ENCODE measurements at regions not wholly inside any gene's neighbourhood (a gene's known extent, or its start where the extent isn't known, plus 50 kb on each side); places are given as distances from the start of the nearest gene placed in this dataset.
"Not testable (repeated sequence)": the region's sequence is repeated elsewhere in the genome, so short reads cannot be mapped to it uniquely, and the experiment has no call there.

GRCh38 chr9:109996936-109997580 lies 210.9 kb downstream of the C9orf152 start:
- POLR2A ChIA-PET = no interaction called here
- FAIRE-seq = no peak
- dilution Hi-C loops (cut with MboI; ENCODE audit: extremely low pct_ligation_motif_present, low sequenced_read_pairs) = no loop called here

GRCh38 chr9:109997682-109998081 lies 210.3 kb downstream of the C9orf152 start:
- dilution Hi-C loops (cut with MboI; ENCODE audit: extremely low pct_ligation_motif_present, low sequenced_read_pairs) = no loop called here
- POLR2A ChIA-PET = no interaction called here
- TF ChIP-seq GATA2 (IDR thresholded peaks at IDR 0.05; ENCODE audit: insufficient read depth, insufficient read length, low read depth, low read length) = no peak

More at GRCh38 chr9:109996936-109997580, 210.9 kb downstream of the C9orf152 start:
- no TSS peak for BruUV-seq (replicated peaks)
- CTCF ChIA-PET = interaction anchor here (1.0 to 1.1 kb wide), 2 partner anchors 10 to 74 kb away, joined by 3 to 6 read pairs; no protein-coding TSS in a partner anchor
- no peaks in the 10 kb centered on the region for H3K27me3 ChIP-seq (ENCODE audit: control insufficient read depth in 2 of 2, insufficient read depth in 2 of 2, low read length in 2 of 2)
- no peaks in the 10 kb centered on the region for H3K9me3 ChIP-seq (replicated peaks; ENCODE audit: control insufficient read depth, insufficient read depth, low read length)
- no peaks in the 10 kb centered on the region for H4K20me1 ChIP-seq (replicated peaks; ENCODE audit: control insufficient read depth, extremely low read depth, insufficient read depth, low read length)
- H3K4me1 ChIP-seq (ENCODE audit: control insufficient read depth, extremely low read depth, insufficient read depth, low read length) = peaks cover 4% of the 10 kb centered on the region
- no peak overlapping the region for H3K9ac ChIP-seq (replicated peaks; ENCODE audit: extremely low read depth, insufficient read depth, low read length)
- H2AFZ ChIP-seq (ENCODE audit: low read depth, low read length) = no peak overlapping the region
- intact Hi-C loops (cut with micrococcal nuclease) = no loop called here
- no peak for DNase-seq (ENCODE audit: low read depth, low spot score)
- no peak overlapping the region for H3K4me3 ChIP-seq (replicated peaks in 1 of 3; ENCODE audit: insufficient read depth in 1 of 3, low read depth in 1 of 3, low read length in 3 of 3)
- no peaks in the 10 kb centered on the region for H3K9me1 ChIP-seq (replicated peaks; ENCODE audit: control insufficient read depth, extremely low read depth, insufficient read depth, low read length)
- no peak overlapping the region for H3K27ac ChIP-seq (ENCODE audit: insufficient read depth, low read depth, low read length)
- H3K36me3 ChIP-seq (ENCODE audit: control insufficient read depth in 2 of 2, extremely low read depth in 1 of 2, insufficient read depth in 2 of 2, low read length in 2 of 2) = no peaks in the 10 kb centered on the region
- no peak overlapping the region for H3K4me2 ChIP-seq (ENCODE audit: insufficient read depth, low read length)
- no peaks in the 10 kb centered on the region for H3K79me2 ChIP-seq (ENCODE audit: control insufficient read depth, insufficient read depth, low read length)
- no peak for TF ChIP-seq EZH2 (IDR thresholded peaks at IDR 0.05; ENCODE audit: borderline replicate concordance, low read depth, low read length, severe bottlenecking)

GRCh38 chr9:110005521-110005920 lies 202.4 kb downstream of the C9orf152 start:
- BruUV-seq (replicated peaks); H3K4me3 ChIP-seq (replicated peaks in 1 of 3; ENCODE audit: insufficient read depth in 1 of 3, low read depth in 1 of 3, low read length in 3 of 3); DNase-seq (ENCODE audit: low read depth, low spot score); dilution Hi-C loops (cut with MboI; ENCODE audit: extremely low pct_ligation_motif_present, low sequenced_read_pairs); FAIRE-seq; H3K79me2 ChIP-seq (ENCODE audit: control insufficient read depth, insufficient read depth, low read length); H3K27ac ChIP-seq (ENCODE audit: insufficient read depth, low read depth, low read length); H3K4me1 ChIP-seq (ENCODE audit: control insufficient read depth, extremely low read depth, insufficient read depth, low read length); H3K9ac ChIP-seq (replicated peaks; ENCODE audit: extremely low read depth, insufficient read depth, low read length); POLR2A ChIA-PET; H3K9me3 ChIP-seq (replicated peaks; ENCODE audit: control insufficient read depth, insufficient read depth, low read length); H3K4me2 ChIP-seq (ENCODE audit: insufficient read depth, low read length); H3K36me3 ChIP-seq (ENCODE audit: control insufficient read depth in 2 of 2, extremely low read depth in 1 of 2, insufficient read depth in 2 of 2, low read length in 2 of 2); H3K27me3 ChIP-seq (ENCODE audit: control insufficient read depth in 2 of 2, insufficient read depth in 2 of 2, low read length in 2 of 2); H4K20me1 ChIP-seq (replicated peaks; ENCODE audit: control insufficient read depth, extremely low read depth, insufficient read depth, low read length); intact Hi-C loops (cut with micrococcal nuclease); H2AFZ ChIP-seq (ENCODE audit: low read depth, low read length); H3K9me1 ChIP-seq (replicated peaks; ENCODE audit: control insufficient read depth, extremely low read depth, insufficient read depth, low read length): not testable (repeated sequence)
- CTCF ChIA-PET = interaction anchor here (1.5 to 1.9 kb wide), 2 partner anchors 14 to 26 kb away, joined by 3 to 4 read pairs; no protein-coding TSS in a partner anchor

More at GRCh38 chr9:109997682-109998081, 210.3 kb downstream of the C9orf152 start:
- DNase-seq (ENCODE audit: low read depth, low spot score) (no peak), FAIRE-seq (no peak)
- Histone ChIP-seq H3K9me1 (replicated peaks; ENCODE audit: control insufficient read depth, extremely low read depth, insufficient read depth, low read length) (no peaks in the 10 kb centered on the region), H3K36me3 (ENCODE audit: control insufficient read depth in 2 of 2, extremely low read depth in 1 of 2, insufficient read depth in 2 of 2, low read length in 2 of 2) (no peaks in the 10 kb centered on the region), H3K4me2 (ENCODE audit: insufficient read depth, low read length) (no peak overlapping the region), H2AFZ (ENCODE audit: low read depth, low read length) (peak overlapping the region; percentile 11), H3K9ac (replicated peaks; ENCODE audit: extremely low read depth, insufficient read depth, low read length) (no peak overlapping the region), H3K4me3 (replicated peaks in 1 of 3; ENCODE audit: insufficient read depth in 1 of 3, low read depth in 1 of 3, low read length in 3 of 3) (no peak overlapping the region), H4K20me1 (replicated peaks; ENCODE audit: control insufficient read depth, extremely low read depth, insufficient read depth, low read length) (no peaks in the 10 kb centered on the region), H3K27ac (ENCODE audit: insufficient read depth, low read depth, low read length) (no peak overlapping the region), H3K4me1 (ENCODE audit: control insufficient read depth, extremely low read depth, insufficient read depth, low read length) (peaks cover 4% of the 10 kb centered on the region), H3K27me3 (ENCODE audit: control insufficient read depth in 2 of 2, insufficient read depth in 2 of 2, low read length in 2 of 2) (no peaks in the 10 kb centered on the region), H3K79me2 (ENCODE audit: control insufficient read depth, insufficient read depth, low read length) (no peaks in the 10 kb centered on the region), H3K9me3 (replicated peaks; ENCODE audit: control insufficient read depth, insufficient read depth, low read length) (no peaks in the 10 kb centered on the region)
- CTCF ChIA-PET = interaction anchor here (1.0 to 1.5 kb wide), 3 partner anchors 11 to 74 kb away, joined by 3 to 6 read pairs (median 4); no protein-coding TSS in a partner anchor
- no TSS peak for BruUV-seq (replicated peaks)
- intact Hi-C loops (cut with micrococcal nuclease) = no loop called here

Measured in endothelial cell of umbilical vein (primary cell).